ENCODE measurements at regions not wholly inside any gene's neighbourhood (a gene's known extent, or its start where the extent isn't known, plus 50 kb on each side); places are given as distances from the start of the nearest gene placed in this dataset.
"Not testable (repeated sequence)": the region's sequence is repeated elsewhere in the genome, so short reads cannot be mapped to it uniquely, and the experiment has no call there.

GRCh38 chr7:142519079-142520078, 229.9 kb upstream of the PRSS1 start:
- no peak overlapping the region for H3K4me3 ChIP-seq (ENCODE audit: low read length)
- peak; percentile 36 for DNase-seq (ENCODE audit: low read depth, low spot score)

DNA sequence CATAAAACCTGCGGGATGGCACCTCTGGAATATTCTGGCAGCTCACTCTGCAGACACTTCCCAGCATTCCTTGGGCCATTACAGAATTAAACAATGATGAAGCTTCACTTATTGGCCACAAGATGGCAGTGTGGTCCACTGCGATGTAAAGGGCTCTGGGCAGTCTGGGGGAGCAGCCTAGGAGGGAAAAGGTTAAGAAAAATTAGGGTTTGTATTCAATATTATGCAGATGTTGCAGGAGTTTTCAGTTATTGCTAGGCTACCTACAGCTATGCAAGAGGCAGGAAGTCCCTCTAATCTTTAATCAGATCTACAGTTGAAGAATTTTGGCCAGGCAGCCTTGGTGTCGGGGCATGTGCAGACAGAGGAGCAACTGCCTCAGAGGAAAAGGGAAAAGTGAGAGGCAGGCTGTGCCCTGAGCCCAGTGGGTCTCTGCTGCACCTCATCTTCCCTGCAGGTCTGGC, 233.2 kb upstream of the PRSS1 start:
- peak; percentile 74 for DNase-seq (ENCODE audit: low read depth, low spot score)
- no peak overlapping the region for H3K4me3 ChIP-seq (ENCODE audit: low read length)

DNA sequence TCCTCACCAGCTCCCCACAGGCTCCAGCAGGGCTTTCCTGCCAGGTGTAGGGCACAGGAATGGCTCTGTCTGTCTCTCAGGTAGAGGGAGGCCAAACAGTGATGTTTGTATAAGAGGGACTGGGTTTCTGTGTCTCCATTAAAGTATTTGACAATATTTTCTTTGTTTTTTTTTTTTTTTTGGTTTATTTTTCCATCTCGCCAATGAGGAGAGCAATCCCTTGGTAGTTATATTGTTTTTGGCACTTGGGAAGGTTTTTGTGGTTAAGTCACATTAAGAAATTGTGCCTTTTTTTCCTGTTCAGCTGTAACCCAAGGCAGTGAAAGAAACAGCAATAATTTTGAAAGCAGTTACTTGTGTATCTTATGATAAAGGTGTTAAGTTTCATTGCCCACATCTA, 234.6 kb upstream of the PRSS1 start:
- DNase-seq (ENCODE audit: low read depth, low spot score); H3K4me3 ChIP-seq (ENCODE audit: low read length): not testable (repeated sequence)

DNA sequence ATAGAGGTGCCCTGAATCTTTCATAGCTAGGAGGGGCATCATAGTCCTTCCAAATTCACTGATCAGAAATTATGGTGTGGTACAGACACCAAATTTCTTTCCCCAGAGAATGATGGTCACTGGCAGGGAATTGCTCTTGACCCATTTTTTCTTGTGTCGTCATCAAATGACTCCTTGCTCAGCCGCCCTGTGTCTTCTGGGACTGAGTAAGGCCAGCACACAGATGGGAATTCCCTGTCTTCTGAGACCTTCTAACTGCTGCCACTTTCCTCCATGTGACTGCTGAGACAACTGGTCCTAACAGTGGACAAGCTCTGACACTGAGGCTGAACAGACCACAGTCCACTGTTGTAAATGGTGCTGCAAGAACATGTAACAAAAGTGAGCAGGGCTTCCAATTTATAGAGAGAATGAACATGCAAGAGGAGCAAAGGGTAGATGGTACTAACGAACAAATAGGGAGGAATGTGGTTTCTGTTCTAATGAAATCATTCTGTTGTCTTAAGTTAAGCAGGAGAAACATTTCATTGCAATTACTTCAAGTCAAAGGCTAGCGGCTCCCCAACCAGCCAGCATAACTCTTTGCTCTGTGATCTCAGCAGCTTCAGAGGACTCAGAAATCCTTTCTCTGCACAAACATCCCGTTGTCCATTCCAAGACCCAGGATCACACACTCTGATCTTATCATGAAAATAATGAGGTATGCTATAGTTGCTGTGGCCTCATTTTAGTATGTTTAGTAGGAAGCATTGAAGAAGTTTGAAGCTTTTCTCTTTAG, 235.9 kb upstream of the PRSS1 start:
- DNase-seq (ENCODE audit: low read depth, low spot score) = no peak
- no peak overlapping the region for H3K4me3 ChIP-seq (ENCODE audit: low read length)

DNA sequence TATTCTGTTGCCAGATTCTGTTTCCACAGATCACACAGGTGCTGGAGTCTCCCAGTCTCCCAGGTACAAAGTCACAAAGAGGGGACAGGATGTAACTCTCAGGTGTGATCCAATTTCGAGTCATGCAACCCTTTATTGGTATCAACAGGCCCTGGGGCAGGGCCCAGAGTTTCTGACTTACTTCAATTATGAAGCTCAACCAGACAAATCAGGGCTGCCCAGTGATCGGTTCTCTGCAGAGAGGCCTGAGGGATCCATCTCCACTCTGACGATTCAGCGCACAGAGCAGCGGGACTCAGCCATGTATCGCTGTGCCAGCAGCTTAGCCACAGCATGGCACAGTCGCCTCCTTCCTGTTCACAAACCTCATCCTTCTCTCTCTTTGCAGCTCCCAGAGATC, 237.5 kb upstream of the PRSS1 start:
- no peak for DNase-seq (ENCODE audit: low read depth, low spot score)
- no peak overlapping the region for H3K4me3 ChIP-seq (ENCODE audit: low read length)

GRCh38 chr7:142511374-142511773, 237.9 kb upstream of the PRSS1 start:
- DNase-seq (ENCODE audit: low read depth, low spot score) = no peak

DNA sequence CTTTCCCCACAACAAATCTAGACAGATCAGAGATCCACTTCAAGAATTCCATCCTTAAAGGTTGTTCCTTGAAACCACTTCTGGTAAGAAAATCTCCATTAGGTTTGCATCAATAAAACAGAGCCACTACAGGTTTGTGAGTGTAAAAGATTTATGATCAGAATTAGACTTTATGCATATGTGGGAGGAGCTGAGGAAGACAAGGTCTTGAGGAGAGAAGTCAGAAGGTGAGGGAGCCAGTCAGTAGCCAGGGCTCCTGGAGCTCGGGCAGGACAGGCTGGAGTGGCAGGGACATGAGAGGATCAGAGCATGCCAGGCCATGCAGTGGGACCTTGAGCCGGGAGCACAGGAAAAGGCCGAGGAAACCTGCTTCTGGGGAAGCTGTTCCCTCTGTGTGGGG, 240.0 kb upstream of the PRSS1 start:
- DNase-seq (ENCODE audit: low read depth, low spot score); H3K4me3 ChIP-seq (ENCODE audit: low read length): not testable (repeated sequence)

More at GRCh38 chr7:142511374-142511773, 237.9 kb upstream of the PRSS1 start:
- no peak overlapping the region for H3K4me3 ChIP-seq (ENCODE audit: low read length)

DNA sequence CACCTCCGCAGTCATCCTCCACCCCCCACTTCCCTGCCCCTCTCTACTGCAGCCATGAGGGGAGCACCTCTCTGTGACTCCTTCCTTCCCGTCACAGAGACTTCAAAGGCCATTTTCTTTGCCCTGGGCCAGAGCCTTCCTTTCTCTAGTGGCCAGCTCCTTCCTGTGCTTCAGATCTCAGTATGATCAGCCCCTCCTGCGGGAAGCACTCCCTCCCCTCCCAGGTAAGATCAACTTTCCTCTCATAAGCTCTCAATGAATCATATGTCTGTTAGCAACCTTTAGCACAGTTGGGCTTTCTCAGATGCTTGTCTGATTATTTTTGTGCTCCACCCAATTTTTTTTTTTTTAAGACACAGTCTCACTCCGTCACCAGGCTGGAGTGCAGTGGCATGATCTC, 241.0 kb upstream of the PRSS1 start:
- peak; percentile 76 for DNase-seq (ENCODE audit: low read depth, low spot score)
- H3K4me3 ChIP-seq (ENCODE audit: low read length) = no peak overlapping the region

GRCh38 chr7:142507799-142508198, 241.5 kb upstream of the PRSS1 start:
- no peak for DNase-seq (ENCODE audit: low read depth, low spot score)
- no peak overlapping the region for H3K4me3 ChIP-seq (ENCODE audit: low read length)

- not testable (repeated sequence) for H3K4me3 ChIP-seq (ENCODE audit: low read length); DNase-seq (ENCODE audit: low read depth, low spot score)
Observed at GRCh38 chr7:142507066-142507465, 242.2 kb upstream of the PRSS1 start.

DNA sequence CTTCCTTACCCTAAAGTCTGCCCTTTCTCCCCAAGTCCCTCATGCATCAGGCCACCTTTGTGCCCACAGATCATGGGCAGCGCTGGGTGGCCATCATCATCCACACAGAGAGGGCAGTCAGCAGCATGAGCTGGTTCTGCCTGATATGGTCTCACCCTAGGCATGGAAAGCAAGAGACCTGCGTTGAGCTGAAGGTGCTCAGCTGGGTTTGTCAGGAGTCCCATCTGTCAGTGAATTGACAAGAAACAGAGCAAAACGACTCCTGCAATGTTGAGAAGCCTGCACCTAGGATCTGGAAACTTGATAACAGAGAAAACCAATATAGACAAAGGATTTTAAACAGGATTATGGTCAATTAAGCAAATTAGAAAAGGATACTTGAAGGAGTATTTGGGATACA, 242.7 kb upstream of the PRSS1 start:
- H3K4me3 ChIP-seq (ENCODE audit: low read length) = no peak overlapping the region
- DNase-seq (ENCODE audit: low read depth, low spot score) = no peak

GRCh38 chr7:142503949-142504348, 245.3 kb upstream of the PRSS1 start:
- not testable (repeated sequence) for DNase-seq (ENCODE audit: low read depth, low spot score); H3K4me3 ChIP-seq (ENCODE audit: low read length)

DNA sequence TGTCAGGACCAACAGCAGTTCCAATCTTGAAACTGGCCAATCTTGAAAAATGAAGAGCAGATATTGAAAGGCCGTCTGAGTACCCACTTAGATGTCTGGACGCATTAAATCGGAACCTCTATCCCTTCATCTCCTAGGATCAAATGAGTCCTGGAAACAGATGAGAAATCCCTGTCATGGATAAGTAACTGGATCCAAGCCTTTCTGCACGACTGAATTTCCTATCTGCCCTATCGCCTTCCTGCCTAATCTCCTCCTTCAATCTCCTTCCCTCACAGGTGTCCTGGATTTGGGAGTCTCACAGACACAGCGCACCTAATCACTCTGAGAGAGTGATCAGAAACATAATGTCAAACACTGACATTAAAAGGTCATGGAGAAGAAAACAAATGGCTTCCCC, 245.2 kb upstream of the PRSS58 start:
- DNase-seq (ENCODE audit: low read depth, low spot score) = no peak
- no peak overlapping the region for H3K4me3 ChIP-seq (ENCODE audit: low read length)

DNA sequence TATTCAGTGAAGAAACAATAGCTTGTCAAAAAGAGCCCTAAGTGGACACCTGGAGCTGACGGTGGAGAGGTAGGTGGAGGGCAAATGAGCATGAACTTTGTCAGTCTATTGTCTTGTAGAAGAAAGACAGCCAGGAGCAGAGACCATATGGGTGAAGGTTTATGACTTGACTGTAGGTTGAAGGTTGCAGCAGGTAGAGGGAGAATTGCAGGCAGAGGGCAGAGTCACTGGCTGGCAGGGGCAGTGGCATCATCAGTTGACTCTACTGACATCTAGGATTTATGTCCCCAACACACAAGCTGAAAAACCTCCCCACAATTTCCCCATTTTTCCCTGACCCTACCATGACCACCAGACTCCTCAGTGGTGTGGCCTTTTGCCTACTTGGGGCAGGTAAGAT, 243.6 kb upstream of the PRSS58 start:
- no peak for DNase-seq (ENCODE audit: low read depth, low spot score)
- H3K4me3 ChIP-seq (ENCODE audit: low read length) = no peak overlapping the region

- peak; percentile 59 for DNase-seq (ENCODE audit: low read depth, low spot score)
- H3K4me3 ChIP-seq (ENCODE audit: low read length) = peak overlapping the region; percentile 15; the same call in 1 of the 2 replicates
Observed at GRCh38 chr7:142500366-142500765, 242.5 kb upstream of the PRSS58 start.

GRCh38 chr7:142499635-142500034, 241.8 kb upstream of the PRSS58 start:
- no peak for DNase-seq (ENCODE audit: low read depth, low spot score)
- H3K4me3 ChIP-seq (ENCODE audit: low read length) = peak overlapping the region; percentile 15

GRCh38 chr7:142498364-142498763, 240.5 kb upstream of the PRSS58 start:
- DNase-seq (ENCODE audit: low read depth, low spot score) = no peak
- H3K4me3 ChIP-seq (ENCODE audit: low read length) = no peak overlapping the region

DNA sequence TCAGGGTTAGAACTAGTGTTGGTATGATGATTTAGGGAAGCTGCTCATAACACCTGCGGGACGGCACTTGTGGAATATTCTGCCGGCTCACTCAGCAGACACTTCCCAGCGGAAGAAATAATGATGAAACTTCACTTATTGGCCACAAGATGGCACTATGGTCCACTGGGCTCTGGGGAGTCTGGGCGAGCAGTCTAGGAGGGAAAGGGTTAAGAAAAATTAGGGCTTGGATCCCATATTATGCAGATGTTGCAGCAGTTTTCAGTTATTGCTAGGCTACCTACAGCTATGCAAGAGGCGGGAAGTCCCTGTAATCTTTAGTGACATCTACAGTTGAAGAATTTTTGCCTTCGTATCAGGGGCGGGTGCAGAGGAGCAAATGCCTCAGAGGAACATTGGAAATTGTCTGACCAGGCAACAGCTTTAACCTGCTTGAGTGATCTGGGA, 238.7 kb upstream of the PRSS58 start:
- peak overlapping the region; percentile 26 for H3K4me3 ChIP-seq (ENCODE audit: low read length)
- DNase-seq (ENCODE audit: low read depth, low spot score) = peak; percentile 82

DNA sequence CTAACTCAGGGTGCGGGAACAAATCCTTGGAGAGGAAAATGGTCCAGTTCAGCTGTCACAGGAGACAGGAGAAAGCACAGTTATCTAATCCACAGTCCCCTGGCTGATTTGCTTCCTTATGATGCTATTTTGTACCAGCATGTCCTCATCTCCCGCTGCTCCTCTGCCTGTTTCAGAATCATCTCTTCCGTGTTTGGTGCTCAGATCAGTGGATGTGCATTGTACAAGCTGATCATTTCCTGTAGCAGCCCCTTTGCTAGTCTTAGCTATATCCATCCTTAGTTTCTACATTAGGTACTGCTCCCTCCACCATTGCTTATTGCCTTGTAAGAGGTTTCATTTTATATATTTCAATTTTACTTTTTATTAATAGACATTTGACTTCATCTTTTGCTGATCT, 238.0 kb upstream of the PRSS58 start:
- H3K4me3 ChIP-seq (ENCODE audit: low read length); DNase-seq (ENCODE audit: low read depth, low spot score): not testable (repeated sequence)

DNA sequence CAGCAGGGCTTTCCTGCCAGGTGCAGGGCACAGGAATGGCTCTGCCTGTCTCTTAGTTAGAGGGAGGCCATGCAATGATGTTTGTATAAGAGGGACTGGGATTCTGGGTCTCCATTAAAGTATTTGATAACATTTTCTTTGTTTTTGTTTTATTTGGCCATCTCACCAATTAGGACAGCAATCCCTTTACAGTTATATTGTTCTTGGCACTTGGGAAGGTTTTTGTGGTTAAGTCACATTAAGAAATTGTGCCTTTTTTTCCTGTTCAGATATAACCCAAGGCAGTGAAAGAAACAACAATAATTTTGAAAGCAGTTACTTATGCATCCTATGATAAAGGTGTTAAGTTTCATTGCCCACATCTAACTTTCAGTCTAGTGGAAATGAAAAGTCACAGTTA, 237.4 kb upstream of the PRSS58 start:
- DNase-seq (ENCODE audit: low read depth, low spot score); H3K4me3 ChIP-seq (ENCODE audit: low read length): not testable (repeated sequence)
